SK-N-SH (cell line): ENCODE measurements at regions not wholly inside any gene's neighbourhood (a gene's known extent, or its start where the extent isn't known, plus 50 kb on each side); places are given as distances from the start of the nearest gene placed in this dataset.

ENCODE experiments used
- CTCF ChIA-PET: fragments of 300-600, 350-600 bp; formaldehyde crosslinking; extraction: SDS; loops from one replicate; lab custom pipeline; 2021; lab: Yijun Ruan, JAX
- POLR2A ChIA-PET: fragments of 350-600 bp; sonication (Branson Sonifier 250); formaldehyde crosslinking; extraction: SDS; loops from one replicate; lab custom pipeline; 2020; ENCODE audit warnings: antibody characterized with exemption, inconsistent platforms; lab: Yijun Ruan, JAX
- DNase-seq: peaks from one replicate; pipeline ENCODE4 v3.0.0; 2012
- H2AFZ ChIP-seq: fragments of 200-600 bp; sonication (generic); 2 replicates; pipeline ENCODE4 v1.8.1; 2016; ENCODE audit warnings: antibody characterized with exemption, mild to moderate bottlenecking, low read depth
- H3F3A ChIP-seq: fragments of 200-600 bp; sonication (generic); replicated peaks from 2 replicates; pipeline ENCODE3; 2016; ENCODE audit warnings: antibody characterized with exemption, mild to moderate bottlenecking; ENCODE audit not compliant: insufficient read depth
- H3K27ac ChIP-seq, 2 experiments: fragments of 200-500 bp in 1 of 2; fragments of 200-600 bp in 1 of 2; sonication (Bioruptor generic) in 1 of 2; sonication (generic), shearing (Covaris generic) in 1 of 2; 2 replicates each; pipeline versions ENCODE4 v1.5.1 to v1.6.1; 2014 to 2016; ENCODE audit warnings: low read depth in 2 of 2, inconsistent platforms in 1 of 2, low read length in 1 of 2, mild to moderate bottlenecking in 1 of 2, mixed read lengths in 1 of 2
- H3K27me3 ChIP-seq: fragments of 200-600 bp; sonication (generic), shearing (Covaris generic); 2 replicates; pipeline ENCODE4 v1.6.1; 2016; ENCODE audit warnings: mixed run types; ENCODE audit not compliant: insufficient read depth
- H3K36me3 ChIP-seq, 2 experiments: fragments of 200-500 bp in 1 of 2; fragments of 200-600 bp in 1 of 2; sonication (Bioruptor generic) in 1 of 2; sonication (generic) in 1 of 2; replicated peaks in 1 of 2; 2 replicates each; pipeline versions ENCODE3 to v1.5.1; 2014 to 2016; ENCODE audit warnings: low read length in 1 of 2, mild to moderate bottlenecking in 1 of 2; ENCODE audit not compliant: insufficient read depth in 2 of 2, control insufficient read depth in 1 of 2
- H3K4me1 ChIP-seq, 2 experiments: fragments of 200-500 bp in 1 of 2; fragments of 200-600 bp in 1 of 2; sonication (Bioruptor generic) in 1 of 2; sonication (generic), shearing (Covaris generic) in 1 of 2; 2 replicates each; pipeline versions ENCODE4 v1.5.1 to v1.6.1; 2014 to 2016; ENCODE audit warnings: low read depth in 1 of 2, low read length in 1 of 2, mixed run types in 1 of 2; ENCODE audit not compliant: insufficient read depth in 2 of 2, control insufficient read depth in 1 of 2
- H3K4me2 ChIP-seq: fragments of 200-600 bp; sonication (generic), shearing (Covaris generic); 2 replicates; pipeline ENCODE4 v1.6.1; 2017; ENCODE audit warnings: mixed run types
- H3K4me3 ChIP-seq, 2 experiments: fragments of 200-500 bp in 1 of 2; fragments of 200-600 bp in 1 of 2; sonication (Bioruptor generic) in 1 of 2; sonication (generic), shearing (Covaris generic) in 1 of 2; 2 replicates each; pipeline versions ENCODE4 v1.5.1 to v1.8.1; 2014 to 2016; ENCODE audit warnings: low read depth in 2 of 2, inconsistent platforms in 1 of 2, low read length in 1 of 2, mild to moderate bottlenecking in 1 of 2, mixed read lengths in 1 of 2, moderate library complexity in 1 of 2
- H3K79me2 ChIP-seq: fragments of 200-600 bp; sonication (generic); 2 replicates; pipeline ENCODE4 v1.8.1; 2017; ENCODE audit warnings: mild to moderate bottlenecking; ENCODE audit not compliant: insufficient read depth
- H3K9ac ChIP-seq: fragments of 200-600 bp; sonication (generic); 2 replicates; pipeline ENCODE4 v1.6.1; 2017; ENCODE audit warnings: mixed run types
- H3K9me2 ChIP-seq: fragments of 200-600 bp; sonication (generic); 2 replicates; pipeline ENCODE4 v1.6.1; 2017; ENCODE audit warnings: mixed run types
- H3K9me3 ChIP-seq: fragments of 200-600 bp; sonication (generic); 2 replicates; pipeline ENCODE4 v1.6.1; 2017; ENCODE audit warnings: mixed run types, mild to moderate bottlenecking, moderate library complexity
- H4K20me1 ChIP-seq: fragments of 200-600 bp; sonication (generic); 2 replicates; pipeline ENCODE4 v1.6.1; 2017; ENCODE audit warnings: mild to moderate bottlenecking, mixed run types; ENCODE audit not compliant: insufficient read depth
- ELF1 ChIP-seq: IDR thresholded peaks from 2 replicates; pipeline ENCODE4 v1.4.0; 2012
- EP300 ChIP-seq, 2 experiments: IDR thresholded peaks; 2 replicates each; pipeline versions ENCODE4 v1.4.0 to v1.6.1; 2012; ENCODE audit warnings: borderline replicate concordance in 1 of 2, low read depth in 1 of 2, low read length in 1 of 2
- EZH2phosphoT487 ChIP-seq: fragments of 200-600 bp; sonication (generic); IDR thresholded peaks from 2 replicates; pipeline ENCODE4 v1.6.1; 2017; ENCODE audit warnings: low read depth, mixed run types, mild to moderate bottlenecking, antibody characterized with exemption, moderate library complexity, borderline replicate concordance
- FOSL2 ChIP-seq: IDR thresholded peaks from 2 replicates; pipeline ENCODE4 v1.4.0; 2012; ENCODE audit warnings: low read depth, mild to moderate bottlenecking, moderate library complexity, borderline replicate concordance
- FOXJ3 ChIP-seq: sonication (generic); formaldehyde crosslinking; IDR thresholded peaks from 2 replicates; pipeline ENCODE4 v1.5.1; 2020; ENCODE audit warnings: mild to moderate bottlenecking, missing genetic modification reagents
- FOXM1 ChIP-seq: IDR thresholded peaks from 2 replicates; pipeline ENCODE4 v1.4.0; 2012; ENCODE audit warnings: low read depth, mild to moderate bottlenecking
- GATA2 ChIP-seq: sonication (generic); formaldehyde crosslinking; IDR thresholded peaks from 2 replicates; pipeline ENCODE4 v1.5.0; 2020; ENCODE audit warnings: mild to moderate bottlenecking, missing genetic modification reagents
- NFIC ChIP-seq: IDR thresholded peaks from 2 replicates; pipeline ENCODE4 v1.4.0; 2012; ENCODE audit warnings: borderline replicate concordance
- NRF1 ChIP-seq: IDR thresholded peaks from 2 replicates; pipeline ENCODE4 v1.6.1; 2012; ENCODE audit warnings: low read depth, mild to moderate bottlenecking, low read length
- POLR2AphosphoS5 ChIP-seq: IDR thresholded peaks from 2 replicates; pipeline ENCODE4 v1.6.1; 2012; ENCODE audit warnings: low read depth, low read length
- RAD21 ChIP-seq: IDR thresholded peaks from 2 replicates; pipeline ENCODE4 v1.6.1; 2012; ENCODE audit warnings: mild to moderate bottlenecking, low read length
- RCOR1 ChIP-seq: fragments of 150-350 bp; IDR thresholded peaks from 2 replicates; pipeline ENCODE4 v1.6.1; 2017; ENCODE audit warnings: antibody characterized with exemption, low read length
- RFX5 ChIP-seq: IDR thresholded peaks from 2 replicates; pipeline ENCODE4 v1.6.1; 2012; ENCODE audit warnings: mild to moderate bottlenecking, improper control_type of control experiment, low read length
- SIN3A ChIP-seq: IDR thresholded peaks from 2 replicates; pipeline ENCODE4 v1.6.1; 2012; ENCODE audit warnings: low read depth, mild to moderate bottlenecking, low read length, moderate library complexity, borderline replicate concordance
- SMC3 ChIP-seq: IDR thresholded peaks from 2 replicates; pipeline ENCODE4 v1.6.1; 2012; ENCODE audit warnings: low read depth, low read length, improper control_type of control experiment
- TCF12 ChIP-seq: IDR thresholded peaks from 2 replicates; pipeline ENCODE4 v1.4.0; 2012
- YY1 ChIP-seq: IDR thresholded peaks from 2 replicates; pipeline ENCODE4 v1.4.0; 2012; ENCODE audit warnings: low read depth, mild to moderate bottlenecking
- WGBS: methylation state at CpG from one replicate; pipeline ENCODE4 v1.1.6; 2017; ENCODE audit warnings: low lambda C conversion rate; 5-methylcytosine and 5-hydroxymethylcytosine counted together
- TF ChIP-seq, protein P1 (sequence below): IDR thresholded peaks from 2 replicates; pipeline ENCODE4; 2012
- TF ChIP-seq, protein P2 (sequence below): fragments of 200-600 bp; sonication (generic); IDR thresholded peaks from 2 replicates; pipeline ENCODE4 v1.6.1; 2017; ENCODE audit warnings: antibody characterized with exemption, mild to moderate bottlenecking, moderate library complexity
- TF ChIP-seq, protein P3 (sequence below): IDR thresholded peaks from 2 replicates; pipeline ENCODE4 v1.4.0; 2012; ENCODE audit warnings: low read depth
- TF ChIP-seq, protein P4 (sequence below): IDR thresholded peaks from 2 replicates; pipeline ENCODE4 v1.4.0; 2012; ENCODE audit warnings: low read depth, borderline replicate concordance

DNA sequence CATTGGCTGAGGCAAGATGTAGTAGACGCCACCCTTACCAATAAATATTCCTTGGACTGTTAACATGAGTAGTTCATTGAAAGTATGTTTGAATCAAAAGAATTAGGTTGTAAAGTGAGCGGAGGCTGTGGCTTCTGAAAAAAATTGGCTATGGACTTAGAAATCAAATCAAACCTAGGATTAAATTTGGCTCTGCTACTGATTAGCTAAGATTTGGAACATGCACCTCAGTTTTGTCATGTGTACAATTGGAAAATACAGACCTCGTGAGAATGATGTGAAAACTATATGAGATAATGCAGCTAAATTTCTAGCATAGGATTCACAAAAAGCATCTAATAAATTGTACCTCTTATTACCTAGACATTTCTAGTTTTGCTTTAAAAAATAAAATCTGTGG is 85.3 kb upstream of the USP25 start:
- WGBS = 60% methylated on average over 3 of the region's 3 CpGs

DNA sequence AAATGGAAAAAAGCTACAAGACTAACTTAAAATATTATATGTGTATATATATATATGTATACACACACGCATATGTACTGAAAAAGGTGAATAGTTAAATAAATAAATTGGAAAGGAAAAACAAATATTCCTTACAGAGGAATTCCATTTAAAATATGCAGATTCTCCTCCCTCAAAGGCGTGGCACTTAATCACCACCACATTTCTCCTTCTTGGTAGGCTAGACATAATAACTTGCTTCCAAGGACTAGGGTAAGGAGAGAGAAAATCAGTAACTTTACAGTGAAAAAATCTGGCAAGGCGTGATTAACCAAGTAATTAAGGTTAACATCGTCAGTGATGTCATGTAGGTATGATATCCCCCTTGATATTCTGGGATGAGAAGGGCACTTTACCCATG is 84.0 kb upstream of the USP25 start:
- H3K27ac ChIP-seq = no peak overlapping the region
- H3K4me2 ChIP-seq = no peak overlapping the region
- H3K9me2 ChIP-seq = no peaks in the 10 kb centered on the region
- 70% methylated on average over 4 of the region's 4 CpGs for WGBS
- no peaks in the 10 kb centered on the region for H3F3A ChIP-seq
- no peaks in the 10 kb centered on the region for H3K36me3 ChIP-seq
- ChIA-PET CTCF (no interaction called here), POLR2A (no interaction called here)
- no peak overlapping the region for H3K4me3 ChIP-seq
- no peaks in the 10 kb centered on the region; a peak in 1 of 4 replicates for H3K4me1 ChIP-seq
- H3K79me2 ChIP-seq = no peaks in the 10 kb centered on the region
- H3K27me3 ChIP-seq = no peaks in the 10 kb centered on the region
- no peak overlapping the region for H2AFZ ChIP-seq
- no peaks in the 10 kb centered on the region for H3K9me3 ChIP-seq
- no peak overlapping the region for H3K9ac ChIP-seq
- H4K20me1 ChIP-seq = no peaks in the 10 kb centered on the region
- DNase-seq = no peak
- TF ChIP-seq TCF12 = no peak
- TF ChIP-seq SMC3 = no peak
- no peak for TF ChIP-seq EP300 (IDR thresholded peaks at IDR 0.05; ENCODE audit: borderline replicate concordance in 1 of 2, low read depth in 1 of 2, low read length in 1 of 2)
- no peak for TF ChIP-seq FOXM1
- TF ChIP-seq FOXJ3 = no peak
- TF ChIP-seq NFIC = no peak
- TF ChIP-seq RCOR1 = no peak
- TF ChIP-seq, protein P1, sequence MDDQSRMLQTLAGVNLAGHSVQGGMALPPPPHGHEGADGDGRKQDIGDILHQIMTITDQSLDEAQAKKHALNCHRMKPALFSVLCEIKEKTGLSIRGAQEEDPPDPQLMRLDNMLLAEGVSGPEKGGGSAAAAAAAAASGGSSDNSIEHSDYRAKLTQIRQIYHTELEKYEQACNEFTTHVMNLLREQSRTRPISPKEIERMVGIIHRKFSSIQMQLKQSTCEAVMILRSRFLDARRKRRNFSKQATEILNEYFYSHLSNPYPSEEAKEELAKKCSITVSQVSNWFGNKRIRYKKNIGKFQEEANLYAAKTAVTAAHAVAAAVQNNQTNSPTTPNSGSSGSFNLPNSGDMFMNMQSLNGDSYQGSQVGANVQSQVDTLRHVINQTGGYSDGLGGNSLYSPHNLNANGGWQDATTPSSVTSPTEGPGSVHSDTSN = no peak
- TF ChIP-seq POLR2AphosphoS5 = no peak
- TF ChIP-seq NRF1 = no peak
- TF ChIP-seq, protein P2, sequence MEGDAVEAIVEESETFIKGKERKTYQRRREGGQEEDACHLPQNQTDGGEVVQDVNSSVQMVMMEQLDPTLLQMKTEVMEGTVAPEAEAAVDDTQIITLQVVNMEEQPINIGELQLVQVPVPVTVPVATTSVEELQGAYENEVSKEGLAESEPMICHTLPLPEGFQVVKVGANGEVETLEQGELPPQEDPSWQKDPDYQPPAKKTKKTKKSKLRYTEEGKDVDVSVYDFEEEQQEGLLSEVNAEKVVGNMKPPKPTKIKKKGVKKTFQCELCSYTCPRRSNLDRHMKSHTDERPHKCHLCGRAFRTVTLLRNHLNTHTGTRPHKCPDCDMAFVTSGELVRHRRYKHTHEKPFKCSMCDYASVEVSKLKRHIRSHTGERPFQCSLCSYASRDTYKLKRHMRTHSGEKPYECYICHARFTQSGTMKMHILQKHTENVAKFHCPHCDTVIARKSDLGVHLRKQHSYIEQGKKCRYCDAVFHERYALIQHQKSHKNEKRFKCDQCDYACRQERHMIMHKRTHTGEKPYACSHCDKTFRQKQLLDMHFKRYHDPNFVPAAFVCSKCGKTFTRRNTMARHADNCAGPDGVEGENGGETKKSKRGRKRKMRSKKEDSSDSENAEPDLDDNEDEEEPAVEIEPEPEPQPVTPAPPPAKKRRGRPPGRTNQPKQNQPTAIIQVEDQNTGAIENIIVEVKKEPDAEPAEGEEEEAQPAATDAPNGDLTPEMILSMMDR = no peak
- TF ChIP-seq, protein P3, sequence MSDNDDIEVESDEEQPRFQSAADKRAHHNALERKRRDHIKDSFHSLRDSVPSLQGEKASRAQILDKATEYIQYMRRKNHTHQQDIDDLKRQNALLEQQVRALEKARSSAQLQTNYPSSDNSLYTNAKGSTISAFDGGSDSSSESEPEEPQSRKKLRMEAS = no peak
- TF ChIP-seq GATA2 (CRISPR knock-in tag) = no peak
- TF ChIP-seq SIN3A = no peak

More for the DNA sequence above, 85.3 kb upstream of the USP25 start:
- H4K20me1 ChIP-seq = no peaks in the 10 kb centered on the region
- no peaks in the 10 kb centered on the region for H3K9me2 ChIP-seq
- ChIA-PET CTCF (no interaction called here), POLR2A (no interaction called here)
- no peak overlapping the region for H3K4me2 ChIP-seq
- H3K27ac ChIP-seq = no peak overlapping the region
- no peaks in the 10 kb centered on the region; a peak in 1 of 4 replicates for H3K4me1 ChIP-seq
- H3K36me3 ChIP-seq = no peaks in the 10 kb centered on the region
- H3F3A ChIP-seq = no peaks in the 10 kb centered on the region
- no peaks in the 10 kb centered on the region for H3K27me3 ChIP-seq
- no peak overlapping the region for H2AFZ ChIP-seq
- no peak overlapping the region for H3K4me3 ChIP-seq
- no peak for DNase-seq
- TF ChIP-seq TCF12 = no peak
- TF ChIP-seq YY1 = no peak
- TF ChIP-seq EZH2phosphoT487 = no peak
- no peak for TF ChIP-seq RCOR1
- TF ChIP-seq, protein P3 = no peak
- no peak for TF ChIP-seq RAD21
- no peak for TF ChIP-seq RFX5
- no peak for TF ChIP-seq FOSL2
- no peak for TF ChIP-seq GATA2 (CRISPR knock-in tag)
- TF ChIP-seq, protein P4, sequence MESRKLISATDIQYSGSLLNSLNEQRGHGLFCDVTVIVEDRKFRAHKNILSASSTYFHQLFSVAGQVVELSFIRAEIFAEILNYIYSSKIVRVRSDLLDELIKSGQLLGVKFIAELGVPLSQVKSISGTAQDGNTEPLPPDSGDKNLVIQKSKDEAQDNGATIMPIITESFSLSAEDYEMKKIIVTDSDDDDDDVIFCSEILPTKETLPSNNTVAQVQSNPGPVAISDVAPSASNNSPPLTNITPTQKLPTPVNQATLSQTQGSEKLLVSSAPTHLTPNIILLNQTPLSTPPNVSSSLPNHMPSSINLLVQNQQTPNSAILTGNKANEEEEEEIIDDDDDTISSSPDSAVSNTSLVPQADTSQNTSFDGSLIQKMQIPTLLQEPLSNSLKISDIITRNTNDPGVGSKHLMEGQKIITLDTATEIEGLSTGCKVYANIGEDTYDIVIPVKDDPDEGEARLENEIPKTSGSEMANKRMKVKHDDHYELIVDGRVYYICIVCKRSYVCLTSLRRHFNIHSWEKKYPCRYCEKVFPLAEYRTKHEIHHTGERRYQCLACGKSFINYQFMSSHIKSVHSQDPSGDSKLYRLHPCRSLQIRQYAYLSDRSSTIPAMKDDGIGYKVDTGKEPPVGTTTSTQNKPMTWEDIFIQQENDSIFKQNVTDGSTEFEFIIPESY = no peak
- TF ChIP-seq POLR2AphosphoS5 = no peak
- no peak for TF ChIP-seq FOXJ3
- TF ChIP-seq SMC3 = no peak
- no peak for TF ChIP-seq ELF1
- TF ChIP-seq, protein P1 = no peak
- no peak for TF ChIP-seq NFIC
- TF ChIP-seq EP300 (IDR thresholded peaks at IDR 0.05; ENCODE audit: borderline replicate concordance in 1 of 2, low read depth in 1 of 2, low read length in 1 of 2) = no peak
- no peaks in the 10 kb centered on the region for H3K9me3 ChIP-seq
- H3K9ac ChIP-seq = no peak overlapping the region
- no peaks in the 10 kb centered on the region for H3K79me2 ChIP-seq
